AG09319 (cell line): ENCODE measurements at regions not wholly inside any gene's neighbourhood (a gene's known extent, or its start where the extent isn't known, plus 50 kb on each side); places are given as distances from the start of the nearest gene placed in this dataset.

Source experiments
- DNase-seq: peaks from one replicate; pipeline ENCODE4 v3.0.0-alpha.2; 2010; ENCODE audit warnings: low read depth; ENCODE audit errors: extremely low read depth
- CTCF ChIP-seq: IDR thresholded peaks from 2 replicates; pipeline ENCODE4 v1.5.1; 2011; ENCODE audit warnings: low read depth, mild to moderate bottlenecking, inconsistent platforms, low read length, moderate library complexity

- TF ChIP-seq CTCF, result no peak
- no peak for DNase-seq
Observed at GRCh38 chr4:24645765-24646550, 61.6 kb upstream of the DHX15 start.

GRCh38 chr4:24646798-24647460 lies 62.6 kb upstream of the DHX15 start:
- no peak for TF ChIP-seq CTCF
- no peak for DNase-seq

- no peak for TF ChIP-seq CTCF
Observed at GRCh38 chr4:24650849-24651640, 66.7 kb upstream of the DHX15 start.

GRCh38 chr4:24655326-24655725 lies 71.0 kb upstream of the DHX15 start:
- no peak for DNase-seq
- TF ChIP-seq CTCF, result no peak

More at GRCh38 chr4:24650849-24651640, 66.7 kb upstream of the DHX15 start:
- no peak for DNase-seq

GRCh38 chr4:24655971-24656370 lies 71.6 kb upstream of the DHX15 start:
- DNase-seq, result no peak

GRCh38 chr4:24656906-24657305 lies 72.6 kb upstream of the DHX15 start:
- no peak for TF ChIP-seq CTCF
- no peak for DNase-seq

More at GRCh38 chr4:24655971-24656370, 71.6 kb upstream of the DHX15 start:
- no peak for TF ChIP-seq CTCF
